Cardiac muscle cell (in vitro differentiated cells and primary cell): ENCODE measurements at regions not wholly inside any gene's neighbourhood (a gene's known extent, or its start where the extent isn't known, plus 50 kb on each side); places are given as distances from the start of the nearest gene placed in this dataset.

ENCODE experiments used
- DNase-seq, 2 donors: peaks; one replicate each; pipeline versions ENCODE4 v3.0.0 to v3.0.0-alpha.2; 2010 to 2017; ENCODE audit warnings: low read depth in 1 of 2, low spot score in 1 of 2
- H3K27ac ChIP-seq: fragments of 200-600 bp; sonication (generic); 2 replicates; pipeline ENCODE4 v1.5.1; 2016
- H3K27me3 ChIP-seq: fragments of 200-600 bp; sonication (generic); 2 replicates; pipeline ENCODE4 v1.6.0; 2016; ENCODE audit warnings: control low read depth
- H3K36me3 ChIP-seq: fragments of 200-600 bp; sonication (generic); 2 replicates; pipeline ENCODE4 v1.5.1; 2016; ENCODE audit warnings: control low read depth
- H3K4me1 ChIP-seq: fragments of 200-600 bp; sonication (generic); 2 replicates; pipeline ENCODE4 v1.8.1; 2017; ENCODE audit warnings: low read depth, mild to moderate bottlenecking, mixed run types
- H3K4me3 ChIP-seq: fragments of 200-600 bp; sonication (generic); 2 replicates; pipeline ENCODE4 v1.5.1; 2016; ENCODE audit warnings: mild to moderate bottlenecking
- H3K9me3 ChIP-seq: fragments of 200-600 bp; sonication (generic); 2 replicates; pipeline ENCODE4 v1.5.1; 2017; ENCODE audit warnings: low read depth, mild to moderate bottlenecking, control low read depth
- CTCF ChIP-seq: IDR thresholded peaks from 2 replicates; pipeline ENCODE4 v1.5.1; 2012; ENCODE audit warnings: low read depth, mild to moderate bottlenecking, low read length

GRCh38 chr13:50125304-50125553, 110.0 kb downstream of the KCNRG start:
- peak overlapping the region; percentile 74 for H3K27ac ChIP-seq

GRCh38 chr13:50125554-50126262, 110.5 kb downstream of the KCNRG start:
- Histone ChIP-seq H3K27me3 (peaks cover 76% of the 10 kb centered on the region), H3K27ac (peak overlapping the region; percentile 74), H3K4me1 (peaks cover 10% of the 10 kb centered on the region)

More at GRCh38 chr13:50125304-50125553, 110.0 kb downstream of the KCNRG start:
- no peak for DNase-seq
- Histone ChIP-seq H3K27me3 (peaks cover 76% of the 10 kb centered on the region), H3K4me1 (peaks cover 10% of the 10 kb centered on the region), H3K4me3 (peak overlapping the region; percentile 68), H3K36me3 (no peaks in the 10 kb centered on the region), H3K9me3 (no peaks in the 10 kb centered on the region)
- no peak for TF ChIP-seq CTCF

GRCh38 chr13:50126263-50126992, 111.2 kb downstream of the KCNRG start:
- peaks cover 76% of the 10 kb centered on the region for H3K27me3 ChIP-seq
- peaks cover 10% of the 10 kb centered on the region for H3K4me1 ChIP-seq
- H3K9me3 ChIP-seq = no peaks in the 10 kb centered on the region
- peak; percentile 36 to 52 for DNase-seq
- H3K36me3 ChIP-seq = no peaks in the 10 kb centered on the region
- no peak for TF ChIP-seq CTCF
- no peak overlapping the region for H3K27ac ChIP-seq
- H3K4me3 ChIP-seq = peak overlapping the region; percentile 68

More at GRCh38 chr13:50125554-50126262, 110.5 kb downstream of the KCNRG start:
- TF ChIP-seq CTCF = no peak
- peak; percentile 84 to 96 for DNase-seq
- H3K36me3 ChIP-seq = no peaks in the 10 kb centered on the region
- no peaks in the 10 kb centered on the region for H3K9me3 ChIP-seq
- H3K4me3 ChIP-seq = peak overlapping the region; percentile 68

GRCh38 chr13:50126993-50127725, 111.9 kb downstream of the KCNRG start:
- Histone ChIP-seq H3K4me1 (peaks cover 10% of the 10 kb centered on the region), H3K9me3 (no peaks in the 10 kb centered on the region), H3K27me3 (peaks cover 76% of the 10 kb centered on the region), H3K4me3 (peak overlapping the region; percentile 68), H3K36me3 (no peaks in the 10 kb centered on the region), H3K27ac (no peak overlapping the region)
- DNase-seq = peak; percentile 55 to 76
- TF ChIP-seq CTCF = no peak

GRCh38 chr13:50127726-50128291, 112.6 kb downstream of the KCNRG start:
- Histone ChIP-seq H3K36me3 (no peaks in the 10 kb centered on the region), H3K4me3 (peak overlapping the region; percentile 68), H3K4me1 (peaks cover 10% of the 10 kb centered on the region), H3K27ac (no peak overlapping the region), H3K27me3 (peaks cover 76% of the 10 kb centered on the region), H3K9me3 (no peaks in the 10 kb centered on the region)
- no peak for TF ChIP-seq CTCF
- peak in 1 of 2 donors; percentile 49 for DNase-seq
